ENCODE measurements at regions not wholly inside any gene's neighbourhood (a gene's known extent, or its start where the extent isn't known, plus 50 kb on each side); places are given as distances from the start of the nearest gene placed in this dataset.

GRCh38 chr7:79504607-79505389, 51.3 kb upstream of the MAGI2 start:
- no peak overlapping the region for H3K4me3 ChIP-seq (ENCODE audit: low read depth, low read length)
- TF ChIP-seq, protein P1, sequence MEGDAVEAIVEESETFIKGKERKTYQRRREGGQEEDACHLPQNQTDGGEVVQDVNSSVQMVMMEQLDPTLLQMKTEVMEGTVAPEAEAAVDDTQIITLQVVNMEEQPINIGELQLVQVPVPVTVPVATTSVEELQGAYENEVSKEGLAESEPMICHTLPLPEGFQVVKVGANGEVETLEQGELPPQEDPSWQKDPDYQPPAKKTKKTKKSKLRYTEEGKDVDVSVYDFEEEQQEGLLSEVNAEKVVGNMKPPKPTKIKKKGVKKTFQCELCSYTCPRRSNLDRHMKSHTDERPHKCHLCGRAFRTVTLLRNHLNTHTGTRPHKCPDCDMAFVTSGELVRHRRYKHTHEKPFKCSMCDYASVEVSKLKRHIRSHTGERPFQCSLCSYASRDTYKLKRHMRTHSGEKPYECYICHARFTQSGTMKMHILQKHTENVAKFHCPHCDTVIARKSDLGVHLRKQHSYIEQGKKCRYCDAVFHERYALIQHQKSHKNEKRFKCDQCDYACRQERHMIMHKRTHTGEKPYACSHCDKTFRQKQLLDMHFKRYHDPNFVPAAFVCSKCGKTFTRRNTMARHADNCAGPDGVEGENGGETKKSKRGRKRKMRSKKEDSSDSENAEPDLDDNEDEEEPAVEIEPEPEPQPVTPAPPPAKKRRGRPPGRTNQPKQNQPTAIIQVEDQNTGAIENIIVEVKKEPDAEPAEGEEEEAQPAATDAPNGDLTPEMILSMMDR (IDR thresholded peaks at IDR 0.05; ENCODE audit: borderline replicate concordance, insufficient read depth, low read depth, low read length) = no peak
